Testis (tissue), 2 donors: ENCODE measurements at regions not wholly inside any gene's neighbourhood (a gene's known extent, or its start where the extent isn't known, plus 50 kb on each side); places are given as distances from the start of the nearest gene placed in this dataset.

Experiments
- POLR2A ChIP-seq: fragments of 450-650 bp; IDR thresholded peaks from one replicate; pipeline ENCODE4 v1.6.1; 2017; ENCODE audit warnings: antibody characterized with exemption, mild to moderate bottlenecking, moderate library complexity
- TF ChIP-seq, protein P1 (sequence below), 3 experiments: fragments of 450-650 bp in 2 of 3; fragments of 200-600 bp in 1 of 3; sonication (generic) in 1 of 3; IDR thresholded peaks; one replicate each; pipeline ENCODE4 v1.5.1; 2016 to 2019; ENCODE audit warnings: antibody characterized with exemption in 3 of 3, mild to moderate bottlenecking in 2 of 3, moderate library complexity in 1 of 3

GRCh38 chr5:53355931-53356330 is 124.5 kb upstream of the FST start:
- TF ChIP-seq, protein P1, sequence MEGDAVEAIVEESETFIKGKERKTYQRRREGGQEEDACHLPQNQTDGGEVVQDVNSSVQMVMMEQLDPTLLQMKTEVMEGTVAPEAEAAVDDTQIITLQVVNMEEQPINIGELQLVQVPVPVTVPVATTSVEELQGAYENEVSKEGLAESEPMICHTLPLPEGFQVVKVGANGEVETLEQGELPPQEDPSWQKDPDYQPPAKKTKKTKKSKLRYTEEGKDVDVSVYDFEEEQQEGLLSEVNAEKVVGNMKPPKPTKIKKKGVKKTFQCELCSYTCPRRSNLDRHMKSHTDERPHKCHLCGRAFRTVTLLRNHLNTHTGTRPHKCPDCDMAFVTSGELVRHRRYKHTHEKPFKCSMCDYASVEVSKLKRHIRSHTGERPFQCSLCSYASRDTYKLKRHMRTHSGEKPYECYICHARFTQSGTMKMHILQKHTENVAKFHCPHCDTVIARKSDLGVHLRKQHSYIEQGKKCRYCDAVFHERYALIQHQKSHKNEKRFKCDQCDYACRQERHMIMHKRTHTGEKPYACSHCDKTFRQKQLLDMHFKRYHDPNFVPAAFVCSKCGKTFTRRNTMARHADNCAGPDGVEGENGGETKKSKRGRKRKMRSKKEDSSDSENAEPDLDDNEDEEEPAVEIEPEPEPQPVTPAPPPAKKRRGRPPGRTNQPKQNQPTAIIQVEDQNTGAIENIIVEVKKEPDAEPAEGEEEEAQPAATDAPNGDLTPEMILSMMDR (IDR thresholded peaks at IDR 0.05) = no peak
- no peak for TF ChIP-seq POLR2A
